Neural cell (in vitro differentiated cells): ENCODE measurements at regions not wholly inside any gene's neighbourhood (a gene's known extent, or its start where the extent isn't known, plus 50 kb on each side); places are given as distances from the start of the nearest gene placed in this dataset.

Source experiments
- EZH2 ChIP-seq: fragments of 200-600, 300-800 bp; shearing (Covaris generic), sonication (generic); IDR thresholded peaks from 2 replicates; pipeline ENCODE4 v1.6.1; 2014; ENCODE audit warnings: antibody characterized with exemption, low read length, borderline replicate concordance, mild to moderate bottlenecking; ENCODE audit not compliant: insufficient read depth, poor library complexity, severe bottlenecking
- POLR2AphosphoS5 ChIP-seq: IDR thresholded peaks from 2 replicates; pipeline ENCODE4 v1.6.1; 2012
- SMC3 ChIP-seq: fragments of 450-650 bp; conservative IDR thresholded peaks from 2 replicates; pipeline ENCODE4 v1.6.1; 2014; ENCODE audit warnings: antibody characterized with exemption, mild to moderate bottlenecking, moderate library complexity; ENCODE audit not compliant: poor library complexity
- TF ChIP-seq, protein P1 (sequence below): fragments of 450-650 bp; IDR thresholded peaks from 2 replicates; pipeline ENCODE4 v1.5.1; 2014; ENCODE audit warnings: antibody characterized with exemption, mild to moderate bottlenecking, moderate library complexity; ENCODE audit not compliant: poor library complexity, severe bottlenecking

DNA sequence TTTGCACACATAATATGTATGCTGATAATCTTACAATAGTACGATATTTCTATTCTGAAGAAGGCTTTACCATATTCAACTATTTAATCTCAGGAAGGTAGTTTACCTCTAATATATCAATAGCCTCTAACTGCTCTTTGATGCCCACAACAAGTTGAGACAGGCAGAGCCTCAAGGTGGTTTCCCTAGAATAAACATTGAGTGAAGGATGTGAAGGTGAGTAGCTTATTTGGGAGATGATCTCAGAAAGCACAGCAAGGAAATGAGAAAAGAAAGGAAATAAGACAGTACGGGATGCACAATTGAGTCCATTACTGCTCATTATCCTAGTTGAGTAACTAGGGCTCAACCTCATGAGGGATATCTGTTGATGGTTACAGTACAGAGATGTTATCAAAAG, 638.4 kb downstream of the MAFB start:
- TF ChIP-seq, protein P1, sequence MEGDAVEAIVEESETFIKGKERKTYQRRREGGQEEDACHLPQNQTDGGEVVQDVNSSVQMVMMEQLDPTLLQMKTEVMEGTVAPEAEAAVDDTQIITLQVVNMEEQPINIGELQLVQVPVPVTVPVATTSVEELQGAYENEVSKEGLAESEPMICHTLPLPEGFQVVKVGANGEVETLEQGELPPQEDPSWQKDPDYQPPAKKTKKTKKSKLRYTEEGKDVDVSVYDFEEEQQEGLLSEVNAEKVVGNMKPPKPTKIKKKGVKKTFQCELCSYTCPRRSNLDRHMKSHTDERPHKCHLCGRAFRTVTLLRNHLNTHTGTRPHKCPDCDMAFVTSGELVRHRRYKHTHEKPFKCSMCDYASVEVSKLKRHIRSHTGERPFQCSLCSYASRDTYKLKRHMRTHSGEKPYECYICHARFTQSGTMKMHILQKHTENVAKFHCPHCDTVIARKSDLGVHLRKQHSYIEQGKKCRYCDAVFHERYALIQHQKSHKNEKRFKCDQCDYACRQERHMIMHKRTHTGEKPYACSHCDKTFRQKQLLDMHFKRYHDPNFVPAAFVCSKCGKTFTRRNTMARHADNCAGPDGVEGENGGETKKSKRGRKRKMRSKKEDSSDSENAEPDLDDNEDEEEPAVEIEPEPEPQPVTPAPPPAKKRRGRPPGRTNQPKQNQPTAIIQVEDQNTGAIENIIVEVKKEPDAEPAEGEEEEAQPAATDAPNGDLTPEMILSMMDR, result no peak
- TF ChIP-seq SMC3, result no peak
- TF ChIP-seq EZH2, result no peak
- no peak for TF ChIP-seq POLR2AphosphoS5
